Prostate gland (tissue), 2 donors: ENCODE measurements at regions not wholly inside any gene's neighbourhood (a gene's known extent, or its start where the extent isn't known, plus 50 kb on each side); places are given as distances from the start of the nearest gene placed in this dataset.

Experiments used
- DNase-seq: peaks from one replicate; pipeline ENCODE4 v3.0.0-alpha.2; 2019; ENCODE audit warnings: low spot score
- H3K27ac ChIP-seq, 2 donors: fragments of 200-600 bp; sonication (generic); 2 replicates each; pipeline ENCODE4 v1.5.1; 2017 to 2019
- H3K27me3 ChIP-seq: fragments of 200-600 bp; sonication (generic); replicated peaks from 2 replicates; pipeline ENCODE4 v1.5.1; 2019; ENCODE audit not compliant: insufficient read depth
- H3K36me3 ChIP-seq, 2 donors: fragments of 200-600 bp; sonication (generic); 1 replicate in 1 of 2; 2 replicates in 1 of 2; pipeline versions ENCODE4 v1.5.1 to v1.8.1; 2017 to 2019
- H3K4me1 ChIP-seq: fragments of 200-600 bp; sonication (generic); replicated peaks from 2 replicates; pipeline ENCODE4 v1.5.1; 2019
- H3K4me3 ChIP-seq, 2 donors: fragments of 200-600 bp; sonication (generic); 2 replicates each; pipeline ENCODE4 v1.5.1; 2017 to 2019
- H3K9me3 ChIP-seq: fragments of 200-600 bp; sonication (generic); 2 replicates; pipeline ENCODE4 v1.5.1; 2017
- CTCF ChIP-seq, 4 experiments: fragments of 200-600 bp in 2 of 4; fragments of 450-650 bp in 2 of 4; sonication (generic) in 2 of 4; IDR thresholded peaks; 1 replicate in 3 of 4; 2 replicates in 1 of 4; pipeline ENCODE4 v1.5.1; 2016 to 2019; ENCODE audit warnings: antibody characterized with exemption in 4 of 4, mild to moderate bottlenecking in 2 of 4, moderate library complexity in 2 of 4
- POLR2A ChIP-seq: fragments of 450-650 bp; IDR thresholded peaks from one replicate; pipeline ENCODE4 v1.6.1; 2016; ENCODE audit warnings: antibody characterized with exemption, mild to moderate bottlenecking
- POLR2AphosphoS5 ChIP-seq: sonication (generic); formaldehyde crosslinking; IDR thresholded peaks from one replicate; pipeline ENCODE4 v1.6.1; 2017; ENCODE audit warnings: antibody characterized with exemption
- WGBS: methylation state at CpG from one replicate; pipeline ENCODE4 v1.1.5; 2018; 5-methylcytosine and 5-hydroxymethylcytosine counted together
- intact Hi-C: fragments of 100-400 bp; cut with DNase I; formaldehyde crosslinking; loops from one replicate; pipeline ENCODE4 v1.14.2; 2022

DNA sequence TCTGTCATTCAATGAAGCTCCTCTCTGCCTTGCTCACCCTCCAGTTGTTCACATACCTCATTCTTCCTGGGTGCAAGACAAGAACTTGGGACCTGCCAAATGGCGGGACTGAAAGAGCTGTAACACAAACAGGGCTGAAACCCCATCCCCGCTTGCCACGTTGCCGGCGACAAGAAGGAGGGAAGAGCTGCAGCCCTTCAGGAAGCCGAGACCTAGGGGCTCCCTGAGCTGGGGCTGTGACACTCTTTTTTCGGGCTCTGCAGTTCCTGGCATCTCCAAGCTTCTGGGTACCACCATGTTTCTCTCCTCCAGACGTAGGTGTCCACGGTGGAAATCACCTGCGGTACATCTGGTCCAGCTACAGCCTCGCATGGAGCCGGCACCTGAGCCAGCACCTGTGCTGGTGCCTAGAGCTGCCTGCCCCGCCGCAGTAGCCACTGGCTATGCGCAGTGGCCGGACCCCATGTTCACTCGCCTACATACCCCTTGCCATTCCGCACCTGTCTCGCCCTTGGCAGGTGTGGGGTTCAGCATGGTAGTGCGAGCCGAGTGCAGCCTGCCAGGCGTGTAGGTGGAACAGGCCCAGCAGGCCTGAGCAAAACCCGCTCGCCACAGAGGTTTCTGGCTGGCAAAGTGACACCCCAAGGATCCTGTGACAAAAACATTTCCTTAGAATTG is 367.0 kb upstream of the NEGR1 start:
- Histone ChIP-seq H3K9me3 (no peaks in the 10 kb centered on the region), H3K4me1 (no peaks in the 10 kb centered on the region), H3K27me3 (no peaks in the 10 kb centered on the region), H3K4me3 (no peak overlapping the region), H3K27ac (no peak overlapping the region), H3K36me3 (no peaks in the 10 kb centered on the region)
- TF ChIP-seq POLR2AphosphoS5 (no peak), CTCF (IDR thresholded peaks at IDR 0.05) (no peak), POLR2A (no peak)
- 80% methylated on average over 24 of the region's 24 CpGs for WGBS
- intact Hi-C loops: no loop called here
- no peak for DNase-seq

- TF ChIP-seq POLR2AphosphoS5: no peak
- no peak for TF ChIP-seq CTCF (IDR thresholded peaks at IDR 0.05)
- no peak for TF ChIP-seq POLR2A
- no peaks in the 10 kb centered on the region for H3K27me3 ChIP-seq
- 74% methylated on average over 5 of the region's 5 CpGs for WGBS
- no peaks in the 10 kb centered on the region for H3K4me1 ChIP-seq
- DNase-seq: no peak
- no peak overlapping the region for H3K4me3 ChIP-seq
- no peak overlapping the region for H3K27ac ChIP-seq
- H3K36me3 ChIP-seq: no peaks in the 10 kb centered on the region
- no peaks in the 10 kb centered on the region for H3K9me3 ChIP-seq
- intact Hi-C loops: no loop called here
These were observed 366.1 kb upstream of the NEGR1 start for GRCh38 chr1:72648465-72648864.

- intact Hi-C loops: no loop called here
- Histone ChIP-seq H3K4me1 (no peaks in the 10 kb centered on the region), H3K4me3 (no peak overlapping the region), H3K9me3 (no peaks in the 10 kb centered on the region), H3K27me3 (no peaks in the 10 kb centered on the region), H3K27ac (no peak overlapping the region), H3K36me3 (no peaks in the 10 kb centered on the region)
- DNase-seq: no peak
- WGBS: 65% methylated on average over 2 of the region's 2 CpGs
- TF ChIP-seq POLR2AphosphoS5: no peak
- TF ChIP-seq POLR2A: no peak
- no peak for TF ChIP-seq CTCF (IDR thresholded peaks at IDR 0.05)
These were observed 360.8 kb upstream of the NEGR1 start for GRCh38 chr1:72643142-72643541.

DNA sequence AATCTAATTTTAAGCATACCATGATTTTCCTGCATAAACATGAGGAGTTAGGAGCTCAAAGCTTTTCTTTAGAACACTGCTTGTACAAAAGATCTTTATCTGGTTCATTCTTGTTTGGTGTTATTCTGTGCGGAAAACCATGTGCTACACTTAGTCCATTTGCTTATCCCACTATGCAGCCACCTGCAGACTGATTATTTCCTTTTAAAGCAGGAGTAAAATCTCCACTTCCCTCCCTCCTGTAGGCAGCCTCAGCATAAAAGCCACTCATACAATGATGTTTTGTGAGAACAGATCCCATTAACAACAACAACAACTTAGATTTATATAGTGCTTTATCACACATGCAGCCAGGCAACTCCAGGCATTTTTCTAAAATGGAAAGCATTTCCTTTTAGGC is 355.3 kb upstream of the NEGR1 start:
- Histone ChIP-seq H3K27me3 (no peaks in the 10 kb centered on the region), H3K4me1 (no peaks in the 10 kb centered on the region), H3K36me3 (no peaks in the 10 kb centered on the region), H3K4me3 (no peak overlapping the region), H3K27ac (no peak overlapping the region), H3K9me3 (no peaks in the 10 kb centered on the region)
- intact Hi-C loops: no loop called here
- WGBS: 36% methylated on average over 1 of the region's 1 CpG
- TF ChIP-seq CTCF (IDR thresholded peaks at IDR 0.05): no peak
- no peak for TF ChIP-seq POLR2A
- TF ChIP-seq POLR2AphosphoS5: no peak
- no peak for DNase-seq

- no peaks in the 10 kb centered on the region for H3K9me3 ChIP-seq
- H3K36me3 ChIP-seq: no peaks in the 10 kb centered on the region
- WGBS: 18% methylated on average over 2 of the region's 2 CpGs
- TF ChIP-seq POLR2AphosphoS5 (no peak), POLR2A (no peak), CTCF (IDR thresholded peaks at IDR 0.05) (no peak)
- H3K4me1 ChIP-seq: no peaks in the 10 kb centered on the region
- H3K27ac ChIP-seq: no peak overlapping the region
- DNase-seq: no peak
- intact Hi-C loops: no loop called here
- H3K4me3 ChIP-seq: no peak overlapping the region
- H3K27me3 ChIP-seq: no peaks in the 10 kb centered on the region
These were observed 354.3 kb upstream of the NEGR1 start for GRCh38 chr1:72636631-72637030.
